ENCODE measurements at regions not wholly inside any gene's neighbourhood (a gene's known extent, or its start where the extent isn't known, plus 50 kb on each side); places are given as distances from the start of the nearest gene placed in this dataset.
"Not testable (repeated sequence)": the region's sequence is repeated elsewhere in the genome, so short reads cannot be mapped to it uniquely, and the experiment has no call there.

GRCh38 chr1:43108080-43108479 is 64.0 kb downstream of the EBNA1BP2 start:
- DNase-seq = no peak

GRCh38 chr1:43107664-43108063 is 64.4 kb downstream of the EBNA1BP2 start:
- no peak for DNase-seq

GRCh38 chr1:43104027-43104763 is 67.9 kb downstream of the EBNA1BP2 start:
- no peak for DNase-seq

GRCh38 chr1:43101061-43101460 is 71.0 kb downstream of the EBNA1BP2 start:
- no peak for DNase-seq

GRCh38 chr1:43098200-43098599 is 73.9 kb downstream of the EBNA1BP2 start:
- no peak for DNase-seq

DNA sequence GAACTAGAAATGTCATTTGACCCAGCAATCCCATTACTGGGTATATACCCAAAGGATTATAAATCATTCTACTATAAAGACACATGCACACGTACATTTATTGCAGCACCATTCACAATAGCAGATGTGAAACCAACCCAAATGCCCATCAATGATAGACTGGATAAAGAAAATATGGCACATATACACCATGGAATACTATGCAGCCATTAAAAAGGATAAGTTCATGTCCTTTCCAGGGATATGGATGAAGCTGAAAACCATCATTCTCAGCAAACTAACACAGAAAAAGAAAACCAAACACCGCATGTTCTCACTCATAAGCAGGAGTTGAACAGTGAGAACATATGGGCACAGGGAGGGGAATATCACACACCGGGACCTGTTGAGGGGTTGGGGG is 75.6 kb downstream of the EBNA1BP2 start:
- not testable (repeated sequence) for DNase-seq

DNA sequence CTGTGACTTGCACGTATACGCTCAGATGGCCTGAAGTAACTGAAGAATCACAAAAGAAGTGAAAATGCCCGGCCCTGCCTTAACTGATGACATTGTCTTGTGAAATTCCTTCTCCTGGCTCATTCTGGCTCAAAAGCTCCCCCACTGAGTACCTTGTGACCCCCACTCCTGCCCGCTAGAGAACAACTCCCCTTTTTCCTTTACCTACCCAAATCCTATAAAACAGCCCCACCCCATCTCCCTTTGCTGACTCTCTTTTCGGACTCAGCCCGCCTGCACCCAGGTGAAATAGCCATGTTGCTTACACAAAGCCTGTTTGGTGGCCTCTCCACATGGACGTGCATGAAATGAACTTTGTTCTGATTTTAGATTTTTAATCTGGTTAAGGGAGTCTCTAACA is 81.3 kb downstream of the EBNA1BP2 start:
- DNase-seq = not testable (repeated sequence)

GRCh38 chr1:43090157-43090556 is 81.9 kb downstream of the EBNA1BP2 start:
- DNase-seq = not testable (repeated sequence)

DNA sequence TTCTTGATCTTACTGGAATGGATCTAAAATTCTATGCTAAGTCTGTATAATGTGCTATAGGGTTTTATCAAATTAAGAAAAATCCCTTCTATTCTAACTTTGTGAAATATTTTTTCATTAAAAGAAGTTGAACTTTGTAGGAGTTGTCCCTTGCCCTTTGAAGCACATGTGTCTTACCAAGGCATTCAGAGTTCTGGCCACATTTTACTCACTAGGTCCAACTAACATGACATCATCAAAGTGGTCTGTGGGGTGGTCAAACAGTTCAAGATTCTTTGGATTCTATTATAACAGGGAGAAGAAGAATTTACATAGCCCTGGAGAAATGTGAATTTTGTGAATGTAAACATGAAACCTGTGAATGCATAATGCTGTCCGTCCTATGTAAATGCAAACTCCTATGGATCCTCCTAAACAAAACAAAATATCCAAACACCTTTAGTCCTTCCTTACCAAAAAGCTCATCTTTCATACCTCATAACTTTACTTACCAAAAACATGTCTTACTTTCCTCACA is 88.7 kb downstream of the EBNA1BP2 start:
- no peak for DNase-seq

DNA sequence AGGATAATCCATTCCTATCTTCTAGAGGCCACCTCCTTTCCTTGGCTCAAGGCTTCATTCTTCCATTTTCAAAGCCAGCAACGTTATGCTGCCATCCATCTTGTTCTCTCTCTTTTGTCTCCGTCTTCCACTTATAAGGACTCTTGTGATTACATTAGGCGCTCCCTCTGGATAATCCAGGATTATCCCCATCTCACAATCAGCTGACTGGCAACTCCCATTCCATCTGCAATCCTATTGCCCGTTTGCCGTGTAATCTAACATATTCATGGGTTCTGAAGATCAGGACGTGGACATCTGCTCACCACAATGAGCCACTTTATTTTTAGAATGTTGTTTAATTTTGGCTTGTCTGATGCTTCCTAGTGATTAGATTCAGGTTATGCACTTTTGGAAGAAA is 89.3 kb downstream of the EBNA1BP2 start:
- no peak for DNase-seq

DNA sequence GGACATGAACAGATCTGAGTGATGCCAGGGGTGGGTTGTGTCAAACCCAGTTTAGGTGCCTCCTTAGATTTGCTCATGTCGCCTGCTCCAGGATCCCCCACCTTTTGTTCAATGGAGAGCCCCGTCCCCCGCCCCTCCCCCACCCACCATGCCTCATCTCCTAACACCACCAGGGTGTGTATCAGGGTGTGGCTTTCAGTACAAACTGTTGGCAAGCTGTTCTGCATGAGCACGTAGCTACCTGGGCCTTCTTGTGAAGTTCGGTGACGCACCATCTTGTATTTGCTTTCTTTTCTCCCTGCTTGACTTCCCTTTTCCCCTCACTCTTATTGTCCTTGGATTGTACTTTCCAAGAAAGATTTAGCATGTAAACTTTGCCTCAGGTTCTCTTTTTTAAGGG is 94.8 kb downstream of the EBNA1BP2 start:
- no peak for DNase-seq

GRCh38 chr1:43074709-43075108 is 97.4 kb downstream of the EBNA1BP2 start:
- no peak for DNase-seq

DNA sequence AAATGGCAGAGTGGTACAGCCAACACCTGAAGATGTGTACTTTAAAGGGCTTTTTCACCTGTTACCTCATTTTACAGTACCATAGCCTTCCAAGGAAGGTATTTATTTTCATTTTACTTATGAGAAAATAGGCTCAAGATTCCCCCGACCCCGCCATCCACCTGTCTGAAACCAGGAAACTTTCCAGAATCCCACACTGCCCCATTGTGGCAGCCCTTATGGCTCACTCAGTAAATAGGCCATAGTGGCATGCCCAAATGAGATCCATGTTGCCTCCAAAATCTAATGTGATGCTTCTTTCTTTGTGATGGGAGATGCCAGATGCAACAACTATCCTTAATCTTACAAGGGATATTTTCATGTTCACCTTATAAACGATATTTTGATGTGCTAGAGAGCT is 97.8 kb downstream of the EBNA1BP2 start:
- DNase-seq = no peak

DNA sequence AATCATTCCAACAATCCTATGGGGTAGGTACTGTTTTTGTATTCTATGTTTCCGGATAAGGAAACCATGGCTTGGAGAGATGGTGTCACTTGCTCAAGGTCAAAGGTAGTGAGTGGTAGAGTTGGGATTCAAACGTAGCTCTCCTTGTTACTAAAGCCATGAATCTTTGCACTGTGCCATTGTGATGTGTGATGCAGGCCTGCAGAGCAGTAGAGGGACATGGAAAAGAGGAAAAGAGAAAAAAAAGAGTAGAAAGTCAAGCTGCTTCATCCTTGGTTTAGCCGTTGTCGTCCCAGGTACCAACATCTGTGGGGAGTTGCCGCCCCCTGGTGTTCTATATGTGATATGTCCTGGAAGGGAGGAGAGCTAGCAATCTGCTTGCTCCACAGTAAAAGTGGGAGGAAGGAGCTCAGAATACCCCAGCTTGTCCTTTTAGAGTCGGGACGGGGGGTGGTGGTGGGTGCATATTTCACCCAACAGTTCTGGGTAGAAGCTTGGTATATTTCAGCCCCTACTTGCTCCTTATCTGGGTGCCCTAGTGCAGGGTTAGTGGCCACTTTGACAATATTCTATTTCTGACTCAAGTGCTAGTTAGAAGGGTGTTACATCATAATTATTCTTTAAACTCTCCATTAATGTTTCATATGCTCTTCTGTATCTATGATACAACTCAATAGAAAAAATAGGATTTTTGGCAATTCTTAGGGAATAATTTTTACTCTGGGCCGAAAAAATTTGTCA is 98.4 kb downstream of the EBNA1BP2 start:
- peak; percentile 37 for DNase-seq

GRCh38 chr1:43072314-43072713 is 99.8 kb downstream of the EBNA1BP2 start:
- no peak for DNase-seq

GRCh38 chr1:43071241-43071640 is 100.8 kb downstream of the EBNA1BP2 start:
- DNase-seq = no peak

DNA sequence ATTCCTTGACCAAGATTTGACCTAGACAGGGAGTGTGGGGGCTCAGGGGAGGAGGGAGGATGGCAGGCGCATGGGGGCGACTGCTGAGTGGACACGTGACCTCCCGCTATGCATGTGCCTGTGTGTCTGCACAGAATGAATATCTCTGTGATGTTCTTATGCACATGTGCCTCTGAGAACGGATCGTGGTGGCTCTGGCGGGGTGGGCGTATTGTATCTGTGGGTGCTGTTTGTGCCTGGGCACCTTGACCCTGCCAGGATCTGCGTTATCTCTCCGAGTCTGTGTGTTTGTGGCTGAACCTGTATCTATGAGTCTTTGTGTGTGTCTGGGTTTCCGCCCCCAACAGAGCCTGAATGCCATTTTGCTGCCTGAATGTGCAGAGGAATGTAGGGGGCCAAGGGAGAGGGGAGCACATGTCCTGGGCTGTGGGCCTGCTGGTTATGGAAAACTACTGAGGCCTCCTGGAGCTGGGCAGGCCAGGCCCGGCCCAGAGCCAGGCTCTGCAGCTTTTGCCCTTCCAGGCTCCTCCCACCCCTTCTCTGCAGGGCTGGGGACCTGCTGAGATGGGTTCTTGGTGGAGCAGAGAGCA is 102.5 kb downstream of the EBNA1BP2 start:
- no peak for DNase-seq

GRCh38 chr1:43068911-43069310 is 103.2 kb downstream of the EBNA1BP2 start:
- no peak for DNase-seq

DNA sequence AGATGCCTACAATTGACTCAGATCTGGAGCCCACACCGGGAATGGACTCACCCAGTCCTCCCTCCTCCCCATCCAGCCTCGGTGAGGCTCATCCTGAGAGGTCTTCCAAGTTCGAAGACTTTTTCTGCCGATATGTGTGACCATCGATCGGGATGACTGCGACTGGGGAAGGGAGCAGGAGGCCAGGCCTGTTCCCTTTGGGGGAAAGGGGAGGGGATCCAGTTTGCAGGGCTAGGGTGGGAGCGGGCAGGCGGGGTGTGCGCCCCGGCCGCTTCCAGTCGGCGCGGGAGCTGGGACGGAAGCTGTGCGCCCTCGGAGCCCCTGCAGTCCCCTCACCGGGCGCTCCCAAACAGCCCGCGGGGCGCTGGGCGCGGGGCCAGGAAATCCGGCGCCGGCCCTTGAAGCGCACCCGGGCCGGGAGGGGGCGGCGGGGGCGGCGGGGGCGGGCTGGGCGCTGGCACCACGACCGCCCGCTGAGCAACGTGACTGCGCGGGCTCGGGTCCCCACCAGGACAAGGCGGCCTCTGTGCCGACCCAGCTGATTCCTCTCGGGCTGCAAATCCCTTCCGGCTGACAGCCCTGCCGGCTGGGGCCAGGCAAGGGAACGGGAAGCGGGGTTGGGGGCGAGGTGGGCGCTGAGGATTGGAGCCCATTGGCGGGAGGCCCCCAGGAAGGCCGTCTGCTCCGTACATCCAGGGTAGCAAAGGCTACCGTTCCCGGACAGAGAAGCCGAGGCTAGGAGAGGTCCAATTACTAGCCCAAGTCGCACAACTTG is 103.9 kb downstream of the EBNA1BP2 start:
- no peak for DNase-seq

DNA sequence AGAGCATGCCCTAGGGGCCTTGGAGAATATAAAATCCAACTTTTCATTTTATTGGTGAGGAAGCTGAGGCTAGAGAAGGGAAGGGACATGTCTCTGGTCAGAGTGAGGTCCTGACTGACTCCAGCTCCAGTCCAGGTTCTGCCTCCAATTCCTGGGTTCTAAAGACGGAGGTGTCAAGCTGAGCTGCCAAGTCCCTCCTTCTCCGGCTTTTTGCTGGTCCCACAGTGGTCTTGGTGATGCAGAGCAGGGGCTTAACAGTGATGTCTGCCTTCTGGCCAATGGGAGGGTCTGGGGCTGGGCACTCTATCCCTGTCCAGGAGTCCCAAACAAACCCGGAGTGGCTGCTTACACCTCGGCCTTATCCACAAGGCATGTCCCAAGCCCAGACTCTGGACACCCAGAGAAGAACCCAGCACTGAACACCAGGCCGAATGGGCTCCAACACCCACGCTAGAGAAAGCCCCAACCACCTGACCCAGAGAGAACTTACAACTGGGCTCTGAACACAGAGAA is 104.8 kb downstream of the EBNA1BP2 start:
- DNase-seq = no peak

GRCh38 chr1:43066578-43066977 is 105.5 kb downstream of the EBNA1BP2 start:
- no peak for DNase-seq

DNA sequence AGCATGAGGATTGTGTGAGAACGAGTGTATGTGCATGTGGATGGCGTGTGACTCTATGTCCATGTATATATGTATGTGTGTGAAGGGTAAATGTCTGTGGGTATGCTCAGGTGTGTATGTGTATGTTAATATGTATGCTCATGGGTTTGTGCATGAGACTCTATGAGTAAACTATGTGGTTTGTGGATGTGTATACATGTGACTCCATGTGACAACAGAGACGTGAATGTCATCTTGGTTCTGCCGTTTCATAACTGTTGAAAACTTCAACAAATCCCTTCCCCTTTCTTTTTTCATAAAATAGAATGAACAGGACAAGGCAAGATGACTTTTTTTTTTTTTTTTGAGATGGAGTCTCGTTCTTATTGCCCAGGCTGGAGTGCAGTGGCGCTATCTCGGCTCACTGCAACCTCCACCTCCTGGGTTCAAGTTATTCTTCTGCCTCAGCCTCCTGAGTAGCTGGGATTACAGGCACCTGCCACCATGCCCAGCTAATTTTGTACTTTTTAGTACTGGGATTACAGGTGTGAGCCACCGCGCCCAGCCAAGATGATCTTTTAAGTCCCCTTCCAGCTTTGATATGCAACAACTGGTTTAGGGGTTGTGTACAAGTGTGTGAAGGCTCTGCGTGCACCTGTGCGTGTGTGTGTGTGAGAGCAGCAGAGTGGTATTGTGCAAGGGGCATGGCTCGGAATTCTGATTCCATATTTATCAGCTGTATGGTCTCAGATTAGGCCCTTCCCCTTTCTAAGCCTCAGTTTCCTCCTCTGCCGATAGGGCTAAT is 106.3 kb downstream of the EBNA1BP2 start:
- DNase-seq = no peak
